ENCODE measurements at regions not wholly inside any gene's neighbourhood (a gene's known extent, or its start where the extent isn't known, plus 50 kb on each side); places are given as distances from the start of the nearest gene placed in this dataset.
"Not testable (repeated sequence)": the region's sequence is repeated elsewhere in the genome, so short reads cannot be mapped to it uniquely, and the experiment has no call there.

DNA sequence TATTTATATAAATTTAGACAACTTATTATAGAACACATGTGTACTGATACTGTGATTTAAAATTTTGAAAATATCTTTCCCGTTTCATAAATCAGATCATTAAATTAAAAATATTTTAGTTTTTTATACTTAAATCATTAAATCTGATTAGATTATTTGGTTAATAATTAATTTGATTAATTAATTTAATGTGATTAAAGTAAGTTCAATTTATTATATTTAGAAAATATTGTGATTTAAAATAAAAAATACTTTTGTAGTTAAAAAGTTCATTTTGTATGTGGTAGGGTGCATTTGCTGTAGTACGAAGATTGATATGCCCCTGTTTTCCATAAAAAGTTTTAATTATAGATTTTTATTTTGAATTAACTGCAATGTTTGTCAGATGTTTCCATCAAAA, 1323.4 kb downstream of the RAPGEF2 start:
- TF ChIP-seq TFCP2L1 (CRISPR knock-in tag; IDR thresholded peaks at IDR 0.05) (no peak), HOXB13 (CRISPR knock-in tag; IDR thresholded peaks at IDR 0.05; ENCODE audit: low read depth) (no peak), CEBPB (IDR thresholded peaks at IDR 0.05) (no peak), CTCF (IDR thresholded peaks at IDR 0.05) (no peak), EHMT2 (IDR thresholded peaks at IDR 0.05; ENCODE audit: low read depth) (no peak), CHD2 (IDR thresholded peaks at IDR 0.05; ENCODE audit: low read length, partially characterized antibody) (no peak)
- TF ChIP-seq, protein P1, sequence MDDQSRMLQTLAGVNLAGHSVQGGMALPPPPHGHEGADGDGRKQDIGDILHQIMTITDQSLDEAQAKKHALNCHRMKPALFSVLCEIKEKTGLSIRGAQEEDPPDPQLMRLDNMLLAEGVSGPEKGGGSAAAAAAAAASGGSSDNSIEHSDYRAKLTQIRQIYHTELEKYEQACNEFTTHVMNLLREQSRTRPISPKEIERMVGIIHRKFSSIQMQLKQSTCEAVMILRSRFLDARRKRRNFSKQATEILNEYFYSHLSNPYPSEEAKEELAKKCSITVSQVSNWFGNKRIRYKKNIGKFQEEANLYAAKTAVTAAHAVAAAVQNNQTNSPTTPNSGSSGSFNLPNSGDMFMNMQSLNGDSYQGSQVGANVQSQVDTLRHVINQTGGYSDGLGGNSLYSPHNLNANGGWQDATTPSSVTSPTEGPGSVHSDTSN (IDR thresholded peaks at IDR 0.05): no peak
- no peaks in the 10 kb centered on the region for H3K9me3 ChIP-seq
- ATAC-seq: no peak
- WGBS (ENCODE audit: missing lambda C conversion rate): 72% methylated on average over 2 of the region's 2 CpGs
- no peak for DNase-seq (ENCODE audit: low read depth in 1 of 2, low spot score in 1 of 2)
- CTCF ChIA-PET: no interaction called here
- no peak overlapping the region for H3K4me3 ChIP-seq
- no peaks in the 10 kb centered on the region for H3K4me1 ChIP-seq
- no peak for FAIRE-seq
- no peak overlapping the region for H3K27ac ChIP-seq
- H3K4me2 ChIP-seq: no peak overlapping the region
- POLR2A ChIA-PET: no interaction called here

DNA sequence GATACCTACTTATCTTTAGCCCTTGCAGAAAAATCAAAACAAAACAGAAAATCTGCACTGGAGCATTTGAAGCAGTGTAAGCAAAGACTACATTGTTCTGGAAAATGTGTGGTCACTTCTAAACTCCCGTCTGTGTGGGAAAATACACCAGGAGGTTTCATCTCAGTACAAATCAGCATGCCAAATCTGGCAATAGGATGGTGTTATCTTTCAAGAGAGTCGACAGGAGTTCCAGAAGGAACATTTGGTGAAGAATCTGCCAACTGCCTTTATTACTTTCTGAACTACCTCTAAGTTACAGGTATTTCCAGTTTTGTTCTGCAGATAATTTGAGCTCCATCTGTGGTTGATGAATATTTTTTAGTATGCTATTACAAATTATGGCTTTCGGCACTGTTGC, 1348.0 kb downstream of the RAPGEF2 start:
- Histone ChIP-seq H3K4me2 (no peak overlapping the region), H3K9me3 (no peaks in the 10 kb centered on the region), H3K4me3 (no peak overlapping the region), H3K27ac (no peak overlapping the region), H3K4me1 (no peaks in the 10 kb centered on the region)
- TF ChIP-seq ESRRA (IDR thresholded peaks at IDR 0.05; ENCODE audit: borderline replicate concordance, low read length) (no peak), HES2 (IDR thresholded peaks at IDR 0.05) (no peak), HOXA7 (CRISPR knock-in tag; IDR thresholded peaks at IDR 0.05) (no peak), POLR2AphosphoS2 (conservative IDR thresholded peaks at IDR 0.05; ENCODE audit: low read length) (no peak), CEBPB (IDR thresholded peaks at IDR 0.05) (no peak)
- TF ChIP-seq, protein P2, sequence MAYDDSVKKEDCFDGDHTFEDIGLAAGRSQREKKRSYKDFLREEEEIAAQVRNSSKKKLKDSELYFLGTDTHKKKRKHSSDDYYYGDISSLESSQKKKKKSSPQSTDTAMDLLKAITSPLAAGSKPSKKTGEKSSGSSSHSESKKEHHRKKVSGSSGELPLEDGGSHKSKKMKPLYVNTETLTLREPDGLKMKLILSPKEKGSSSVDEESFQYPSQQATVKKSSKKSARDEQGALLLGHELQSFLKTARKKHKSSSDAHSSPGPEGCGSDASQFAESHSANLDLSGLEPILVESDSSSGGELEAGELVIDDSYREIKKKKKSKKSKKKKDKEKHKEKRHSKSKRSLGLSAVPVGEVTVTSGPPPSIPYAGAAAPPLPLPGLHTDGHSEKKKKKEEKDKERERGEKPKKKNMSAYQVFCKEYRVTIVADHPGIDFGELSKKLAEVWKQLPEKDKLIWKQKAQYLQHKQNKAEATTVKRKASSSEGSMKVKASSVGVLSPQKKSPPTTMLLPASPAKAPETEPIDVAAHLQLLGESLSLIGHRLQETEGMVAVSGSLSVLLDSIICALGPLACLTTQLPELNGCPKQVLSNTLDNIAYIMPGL (CRISPR knock-in tag; IDR thresholded peaks at IDR 0.05; ENCODE audit: borderline replicate concordance): no peak
- TF ChIP-seq, protein P1 (IDR thresholded peaks at IDR 0.05): no peak
- ATAC-seq (no peak), DNase-seq (ENCODE audit: low read depth in 1 of 2, low spot score in 1 of 2) (no peak), FAIRE-seq (no peak)
- 55% methylated on average over 3 of the region's 3 CpGs for WGBS (ENCODE audit: missing lambda C conversion rate)
- ChIA-PET POLR2A (no interaction called here), CTCF (no interaction called here)

DNA sequence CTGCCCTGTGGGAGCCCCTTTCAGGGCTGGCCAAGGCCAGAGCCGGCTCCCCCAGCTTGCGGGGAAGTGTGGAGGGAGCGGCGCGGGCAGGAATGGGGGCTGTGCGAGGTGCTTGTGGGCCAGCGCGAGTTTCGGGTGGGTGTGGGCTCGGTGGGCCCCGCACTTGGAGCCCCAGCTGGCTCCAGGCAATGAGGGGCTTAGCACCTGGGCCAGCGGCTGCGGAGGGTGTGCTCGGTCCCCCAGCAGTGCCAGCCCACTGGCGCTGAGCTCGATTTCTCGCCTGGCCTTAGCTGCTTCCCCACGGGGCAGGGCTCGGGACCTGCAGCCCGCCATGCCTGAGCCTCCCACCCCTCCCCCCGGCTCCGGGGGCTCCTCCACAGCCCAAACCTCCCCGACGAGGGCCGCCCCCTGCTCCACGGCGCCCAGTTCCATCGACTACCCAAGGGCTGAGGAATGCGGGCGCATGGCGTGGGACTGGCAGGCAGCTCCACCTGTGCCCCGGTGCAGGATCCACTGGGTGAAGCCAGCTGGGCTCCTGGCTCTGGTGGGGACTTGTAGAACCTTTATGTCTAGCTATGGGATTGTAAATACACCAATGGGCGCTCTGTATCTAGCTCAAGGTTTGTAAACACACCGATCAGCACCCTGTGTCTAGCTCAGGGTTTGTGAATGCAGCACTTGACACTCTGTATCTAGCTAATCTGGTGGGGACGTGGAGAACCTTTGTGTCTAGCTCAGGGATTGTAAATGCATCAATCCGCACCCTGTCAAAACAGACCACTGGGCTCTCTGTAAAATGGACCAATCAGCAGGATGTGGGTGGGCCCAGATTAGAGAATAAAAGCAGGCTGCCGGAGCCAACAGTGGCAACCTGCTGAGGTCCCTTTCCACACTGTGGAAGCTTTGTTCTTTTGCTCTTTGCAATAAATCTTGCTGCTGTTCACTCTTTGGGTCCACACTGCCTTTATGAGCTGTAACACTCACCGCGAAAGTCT, 1379.1 kb downstream of the RAPGEF2 start:
- POLR2A ChIA-PET; DNase-seq (ENCODE audit: low read depth in 1 of 2, low spot score in 1 of 2); H3K4me2 ChIP-seq; ATAC-seq; H3K9me3 ChIP-seq; H3K4me3 ChIP-seq; H3K27ac ChIP-seq; FAIRE-seq; H3K4me1 ChIP-seq: not testable (repeated sequence)
- CTCF ChIA-PET: interaction anchor here (1.1 kb wide), 1 partner anchor 24 kb away, joined by 3 read pairs; no protein-coding TSS in a partner anchor
- WGBS (ENCODE audit: missing lambda C conversion rate): 73% methylated on average over 16 of the region's 39 CpGs
